Endothelial cell (in vitro differentiated cells): ENCODE measurements at regions not wholly inside any gene's neighbourhood (a gene's known extent, or its start where the extent isn't known, plus 50 kb on each side); places are given as distances from the start of the nearest gene placed in this dataset.

Experiments
- DNase-seq: peaks from one replicate; pipeline ENCODE4 v3.0.0; 2021; ENCODE audit warnings: low spot score
- H3K27ac Mint-ChIP-seq: one replicate; pipeline ENCODE4 v1.8.0; 2021; ENCODE audit warnings: mixed read lengths, inconsistent platforms; ENCODE audit not compliant: unreplicated experiment
- H3K27me3 Mint-ChIP-seq: one replicate; pipeline ENCODE4 v1.8.0; 2021; ENCODE audit warnings: mild to moderate bottlenecking, moderate library complexity, mixed read lengths, inconsistent platforms; ENCODE audit not compliant: unreplicated experiment
- H3K36me3 Mint-ChIP-seq: one replicate; pipeline ENCODE4 v1.8.0; 2021; ENCODE audit warnings: mild to moderate bottlenecking, low read depth, mixed read lengths, inconsistent platforms; ENCODE audit not compliant: unreplicated experiment
- H3K4me1 Mint-ChIP-seq: one replicate; pipeline ENCODE4 v1.8.0; 2021; ENCODE audit warnings: mild to moderate bottlenecking, mixed read lengths, inconsistent platforms; ENCODE audit not compliant: unreplicated experiment
- H3K4me3 Mint-ChIP-seq: one replicate; pipeline ENCODE4 v1.8.0; 2021; ENCODE audit warnings: mild to moderate bottlenecking, mixed read lengths, inconsistent platforms; ENCODE audit not compliant: unreplicated experiment
- H3K9me3 Mint-ChIP-seq: one replicate; pipeline ENCODE4 v1.8.0; 2021; ENCODE audit warnings: mixed read lengths, inconsistent platforms; ENCODE audit not compliant: unreplicated experiment
- TF ChIP-seq, protein P1 (sequence below): fragments of 200-600 bp; sonication (generic); IDR thresholded peaks from one replicate; pipeline ENCODE4 v1.5.0; 2021; ENCODE audit warnings: antibody characterized with exemption; ENCODE audit not compliant: unreplicated experiment

DNA sequence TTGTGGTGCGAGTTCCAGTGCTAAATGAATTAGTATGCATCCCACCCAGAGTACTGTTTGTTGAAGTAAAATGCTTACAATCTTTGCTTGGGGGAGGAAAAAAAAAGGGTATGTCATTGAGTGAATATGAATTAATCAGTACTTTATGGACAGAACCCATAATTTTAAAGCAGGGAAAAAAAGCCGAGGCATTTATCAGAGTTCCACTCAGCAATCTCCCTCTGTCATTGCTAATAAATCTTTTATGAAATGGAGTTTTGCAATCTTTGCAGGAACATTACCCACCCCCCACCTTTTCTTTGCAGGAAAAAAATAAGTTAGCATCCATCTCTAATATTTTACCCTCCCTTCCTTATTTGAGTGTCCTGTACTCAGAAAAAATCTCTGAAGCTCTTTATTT is 127.9 kb upstream of the TMPO start:
- Mint-ChIP-seq H3K27ac (no peak overlapping the region), H3K4me3 (no peak overlapping the region), H3K36me3 (no peaks in the 10 kb centered on the region), H3K27me3 (peaks cover 7% of the 10 kb centered on the region), H3K4me1 (no peaks in the 10 kb centered on the region), H3K9me3 (no peaks in the 10 kb centered on the region)
- TF ChIP-seq, protein P1, sequence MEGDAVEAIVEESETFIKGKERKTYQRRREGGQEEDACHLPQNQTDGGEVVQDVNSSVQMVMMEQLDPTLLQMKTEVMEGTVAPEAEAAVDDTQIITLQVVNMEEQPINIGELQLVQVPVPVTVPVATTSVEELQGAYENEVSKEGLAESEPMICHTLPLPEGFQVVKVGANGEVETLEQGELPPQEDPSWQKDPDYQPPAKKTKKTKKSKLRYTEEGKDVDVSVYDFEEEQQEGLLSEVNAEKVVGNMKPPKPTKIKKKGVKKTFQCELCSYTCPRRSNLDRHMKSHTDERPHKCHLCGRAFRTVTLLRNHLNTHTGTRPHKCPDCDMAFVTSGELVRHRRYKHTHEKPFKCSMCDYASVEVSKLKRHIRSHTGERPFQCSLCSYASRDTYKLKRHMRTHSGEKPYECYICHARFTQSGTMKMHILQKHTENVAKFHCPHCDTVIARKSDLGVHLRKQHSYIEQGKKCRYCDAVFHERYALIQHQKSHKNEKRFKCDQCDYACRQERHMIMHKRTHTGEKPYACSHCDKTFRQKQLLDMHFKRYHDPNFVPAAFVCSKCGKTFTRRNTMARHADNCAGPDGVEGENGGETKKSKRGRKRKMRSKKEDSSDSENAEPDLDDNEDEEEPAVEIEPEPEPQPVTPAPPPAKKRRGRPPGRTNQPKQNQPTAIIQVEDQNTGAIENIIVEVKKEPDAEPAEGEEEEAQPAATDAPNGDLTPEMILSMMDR, result no peak
- no peak for DNase-seq

DNA sequence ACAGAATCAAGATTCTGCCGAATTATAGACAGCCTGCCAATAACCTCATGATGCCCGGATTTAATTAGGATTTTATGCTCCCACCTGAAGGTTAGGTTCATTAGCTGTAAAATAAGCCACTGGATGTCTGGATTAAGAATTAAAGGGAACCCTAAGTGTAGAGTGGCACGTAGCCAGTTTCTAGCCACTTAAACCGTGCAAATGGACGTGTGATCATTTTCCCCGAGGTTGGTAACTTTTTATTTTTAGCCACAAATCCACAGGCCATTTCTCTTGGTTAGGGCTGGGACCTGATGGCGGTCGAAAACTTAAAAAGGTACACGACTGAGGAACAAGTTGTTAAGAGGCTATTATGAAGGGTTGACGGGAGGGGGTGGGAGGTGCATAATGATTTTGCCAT is 127.3 kb upstream of the TMPO start:
- H3K27ac Mint-ChIP-seq, result no peak overlapping the region
- H3K4me1 Mint-ChIP-seq, result no peaks in the 10 kb centered on the region
- no peak overlapping the region for H3K4me3 Mint-ChIP-seq
- H3K27me3 Mint-ChIP-seq, result peaks cover 7% of the 10 kb centered on the region
- no peak for DNase-seq
- TF ChIP-seq, protein P1, result no peak
- H3K36me3 Mint-ChIP-seq, result no peaks in the 10 kb centered on the region
- no peaks in the 10 kb centered on the region for H3K9me3 Mint-ChIP-seq

DNA sequence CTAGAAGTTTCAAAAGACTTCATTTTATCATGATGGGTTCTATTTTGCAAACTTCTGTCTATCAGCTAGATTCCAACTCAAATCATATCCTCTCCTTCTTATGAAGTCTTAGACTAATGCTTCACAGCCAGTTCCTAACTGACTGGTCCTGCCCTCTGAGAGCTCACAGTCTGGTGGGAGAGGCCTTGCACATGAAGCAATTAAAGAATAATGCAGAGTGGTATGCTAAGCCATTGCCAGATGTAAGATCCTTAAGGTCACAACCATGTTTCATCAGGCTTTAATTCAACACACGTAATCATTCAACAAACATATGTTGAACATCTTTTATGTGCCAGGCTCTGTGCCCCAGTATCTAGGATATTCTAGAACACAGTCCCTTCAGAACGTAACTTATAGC is 125.8 kb upstream of the TMPO start:
- no peaks in the 10 kb centered on the region for H3K36me3 Mint-ChIP-seq
- H3K4me1 Mint-ChIP-seq, result peaks cover 10% of the 10 kb centered on the region
- H3K4me3 Mint-ChIP-seq, result no peak overlapping the region
- no peak overlapping the region for H3K27ac Mint-ChIP-seq
- DNase-seq, result no peak
- peaks cover 7% of the 10 kb centered on the region for H3K27me3 Mint-ChIP-seq
- TF ChIP-seq, protein P1, result no peak
- H3K9me3 Mint-ChIP-seq, result no peaks in the 10 kb centered on the region

DNA sequence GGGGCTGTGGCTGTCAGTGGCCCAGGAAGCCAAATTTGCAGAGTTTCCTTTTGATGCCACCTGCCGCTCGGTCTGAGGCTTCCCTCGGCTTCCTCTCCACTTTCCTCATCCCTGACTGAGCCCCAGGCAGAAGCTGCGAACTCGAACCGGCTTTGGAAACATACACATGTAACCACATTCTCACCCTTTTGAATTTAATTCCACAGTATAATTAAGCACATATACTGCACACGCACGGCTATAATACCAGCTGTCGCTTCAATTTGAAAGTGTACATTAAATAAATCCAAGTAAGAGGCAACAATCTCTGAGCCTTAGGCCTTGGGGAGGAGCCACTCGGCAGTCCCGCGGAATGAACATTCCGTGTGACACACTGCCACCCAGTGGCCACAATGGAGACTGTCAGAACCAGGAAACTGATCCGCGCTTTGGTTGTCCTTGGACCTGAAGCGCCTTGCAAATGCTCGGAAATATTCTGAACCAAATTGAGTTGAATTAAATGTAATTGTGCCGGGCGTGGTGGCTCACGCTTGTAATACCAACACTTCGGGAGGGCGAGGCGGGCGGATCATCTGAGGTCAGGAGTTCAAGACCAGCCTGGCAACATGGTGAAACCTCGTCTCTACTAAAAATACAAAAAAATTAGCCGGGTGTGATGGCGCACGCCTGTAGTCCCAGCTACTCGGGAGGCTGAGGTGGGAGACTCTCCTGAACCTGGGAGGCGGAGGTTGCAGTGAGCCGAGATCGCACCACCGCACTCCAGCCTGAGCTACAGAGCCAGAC is 117.9 kb upstream of the TMPO start:
- no peaks in the 10 kb centered on the region for H3K9me3 Mint-ChIP-seq
- peak overlapping the region; percentile 20 for H3K27ac Mint-ChIP-seq
- peak; percentile 80 for DNase-seq
- no peaks in the 10 kb centered on the region for H3K36me3 Mint-ChIP-seq
- peak overlapping the region; percentile 28 for H3K4me3 Mint-ChIP-seq
- peaks cover 56% of the 10 kb centered on the region for H3K4me1 Mint-ChIP-seq
- TF ChIP-seq, protein P1, result peak; percentile 89
- peaks cover 4% of the 10 kb centered on the region for H3K27me3 Mint-ChIP-seq

DNA sequence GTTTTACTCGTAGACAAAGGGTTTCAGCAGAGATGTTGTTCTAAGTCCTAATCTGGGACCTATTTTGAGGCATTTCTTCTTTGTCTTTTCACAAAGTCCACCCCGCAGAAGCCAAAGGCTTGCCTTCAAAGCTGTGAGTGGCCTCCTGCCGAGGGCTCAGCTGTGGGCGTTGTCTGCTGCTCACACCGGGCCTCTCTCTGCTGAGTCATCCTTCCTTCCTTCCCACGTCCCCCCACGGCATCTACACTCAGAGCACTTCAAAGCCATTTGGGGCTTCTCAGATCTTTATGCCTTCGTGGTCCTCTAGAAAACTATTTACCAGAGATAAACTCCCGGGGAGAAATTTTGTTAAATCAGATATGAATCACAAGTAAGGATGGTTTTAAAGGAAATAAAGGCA is 115.9 kb upstream of the TMPO start:
- no peak for DNase-seq
- peaks cover 4% of the 10 kb centered on the region for H3K27me3 Mint-ChIP-seq
- H3K4me1 Mint-ChIP-seq, result peaks cover 64% of the 10 kb centered on the region
- TF ChIP-seq, protein P1, result no peak
- no peak overlapping the region for H3K4me3 Mint-ChIP-seq
- H3K36me3 Mint-ChIP-seq, result no peaks in the 10 kb centered on the region
- H3K27ac Mint-ChIP-seq, result no peak overlapping the region
- H3K9me3 Mint-ChIP-seq, result no peaks in the 10 kb centered on the region
